Heart right ventricle (tissue), 16 donors: ENCODE measurements at regions not wholly inside any gene's neighbourhood (a gene's known extent, or its start where the extent isn't known, plus 50 kb on each side); places are given as distances from the start of the nearest gene placed in this dataset.

Source experiments
- ATAC-seq, 8 donors: fragments of 200-7000 bp; cut with Tn5 transposase; one replicate each; pipeline ENCODE4 v1.9.1; 2020; ENCODE audit warnings: mild to moderate bottlenecking in 8 of 8, moderate library complexity in 8 of 8, moderate number of reproducible peaks in 1 of 8
- DNase-seq, 2 donors: peaks; one replicate each; pipeline ENCODE4 v3.0.0-alpha.2; 2020
- H3K27ac ChIP-seq, 10 donors: fragments of 200-600 bp; sonication (generic) in 2 of 10; one replicate each; pipeline versions ENCODE4 v1.5.0 to v1.8.0; 2020 to 2022; ENCODE audit warnings: mild to moderate bottlenecking in 3 of 10
- H3K27me3 ChIP-seq, 7 donors: fragments of 200-600 bp; one replicate each; pipeline ENCODE4 v1.8.0; 2021 to 2022; ENCODE audit warnings: mild to moderate bottlenecking in 2 of 7
- H3K36me3 ChIP-seq, 9 donors: fragments of 200-600 bp; sonication (generic) in 1 of 9; one replicate each; pipeline versions ENCODE4 v1.5.0 to v1.8.0; 2020 to 2022; ENCODE audit warnings: mild to moderate bottlenecking in 2 of 9
- H3K4me1 ChIP-seq, 9 donors: fragments of 200-600 bp; sonication (generic) in 1 of 9; one replicate each; pipeline versions ENCODE4 v1.5.0 to v1.8.0; 2020 to 2022; ENCODE audit warnings: mild to moderate bottlenecking in 4 of 9
- H3K4me3 ChIP-seq, 10 donors: fragments of 200-600 bp; sonication (generic) in 2 of 10; one replicate each; pipeline versions ENCODE4 v1.5.0 to v1.8.0; 2020 to 2022; ENCODE audit warnings: mild to moderate bottlenecking in 7 of 10, moderate library complexity in 2 of 10
- H3K9me3 ChIP-seq, 11 donors: fragments of 200-600 bp in 10 of 11; sonication (generic) in 2 of 11; one replicate each; pipeline versions ENCODE4 v1.5.0 to v1.8.0; 2013 to 2022; ENCODE audit warnings: mild to moderate bottlenecking in 2 of 11, control low read depth in 1 of 11, moderate library complexity in 1 of 11
- WGBS, 2 donors: extraction: QIAGEN DNeasy Blood & Tissue Kit; methylation state at CpG; one replicate each; pipeline ENCODE4 v1.1.7; 2013; ENCODE audit warnings: inconsistent platforms in 1 of 2; 5-methylcytosine and 5-hydroxymethylcytosine counted together
- intact Hi-C, 10 donors: fragments of 100-400 bp; cut with DNase I; formaldehyde crosslinking; loops; one replicate each; pipeline versions ENCODE4 v1.11.1 to v1.14.2; 2022
- TF ChIP-seq, protein P1 (sequence below), 9 donors: fragments of 200-600 bp; sonication (generic) in 2 of 9; IDR thresholded peaks; one replicate each; pipeline versions ENCODE4 v1.5.0 to v1.8.0; 2021 to 2022; ENCODE audit warnings: antibody characterized with exemption in 9 of 9, mild to moderate bottlenecking in 5 of 9, moderate library complexity in 1 of 9
- donor health status: Arrhythmogenic right ventricular cardiomyopathy.
- donor health status: ischemic (EF 13 %, LVEDD 7.1; RV severe dilation, severe dysfunction).
- donor health status: healthy with polysubstance abuse.
- donor health status: DM: no; HTN: yes; CAD: no.
- donor health status: DM: no; HTN: no; CAD: no.
- donor health status: ischemic (EF 25% LVEDD 6.9; RV normal size, moderate dysfunction).
- donor health status: ischemic (EF 25% LVEDD 5.7; RV mildly dilated, moderate dysfunction).
- donor health status: healthy.
- donor health status: DM: yes; HTN: yes; CAD: no.
- donor health status: Ischemic cardiomyopathy.
- donor health status: ischemic (EF 35%, LVEDD 5.7; RV mildly dilated, moderate dysfunction).
- donor health status: nonischemic (EF 11% LVEDD 7.7; RV severe dilation, severe dysfunction).
- donor health status: DM: yes; HTN: yes; CAD: no.
- donor health status: PGD.
- donor health status: ischemic (EF 29% LVEDD 5.4; RV normal size, mild dysfunction).
- donor health status: nonischemic (EF 23%, LVEDD 6.1; RV moderate dilation, normal function).

DNA sequence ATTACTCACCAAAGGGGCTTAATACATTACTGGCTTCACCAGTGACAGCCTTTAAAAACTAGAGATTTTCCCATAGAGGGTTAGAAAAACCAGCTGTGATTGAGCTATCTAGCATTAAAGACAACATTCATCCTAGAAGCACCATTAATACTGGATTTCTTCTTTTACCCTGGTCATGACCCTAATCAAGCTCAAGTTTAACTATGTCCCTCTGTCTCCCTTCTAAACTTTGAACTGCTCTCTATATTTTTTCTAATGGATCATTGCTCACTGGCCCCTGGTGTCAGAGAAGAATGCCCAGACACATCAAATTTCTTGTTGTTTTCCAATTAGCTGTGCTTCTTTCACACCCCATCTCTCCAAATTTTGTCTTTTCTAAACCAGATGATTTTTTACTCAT lies 1101.3 kb downstream of the XPNPEP1 start:
- Histone ChIP-seq H3K27ac (no peak overlapping the region), H3K27me3 (no peaks in the 10 kb centered on the region), H3K4me1 (no peaks in the 10 kb centered on the region), H3K4me3 (no peak overlapping the region), H3K9me3 (no peaks in the 10 kb centered on the region), H3K36me3 (no peaks in the 10 kb centered on the region)
- ATAC-seq (no peak), DNase-seq (no peak)
- TF ChIP-seq, protein P1, sequence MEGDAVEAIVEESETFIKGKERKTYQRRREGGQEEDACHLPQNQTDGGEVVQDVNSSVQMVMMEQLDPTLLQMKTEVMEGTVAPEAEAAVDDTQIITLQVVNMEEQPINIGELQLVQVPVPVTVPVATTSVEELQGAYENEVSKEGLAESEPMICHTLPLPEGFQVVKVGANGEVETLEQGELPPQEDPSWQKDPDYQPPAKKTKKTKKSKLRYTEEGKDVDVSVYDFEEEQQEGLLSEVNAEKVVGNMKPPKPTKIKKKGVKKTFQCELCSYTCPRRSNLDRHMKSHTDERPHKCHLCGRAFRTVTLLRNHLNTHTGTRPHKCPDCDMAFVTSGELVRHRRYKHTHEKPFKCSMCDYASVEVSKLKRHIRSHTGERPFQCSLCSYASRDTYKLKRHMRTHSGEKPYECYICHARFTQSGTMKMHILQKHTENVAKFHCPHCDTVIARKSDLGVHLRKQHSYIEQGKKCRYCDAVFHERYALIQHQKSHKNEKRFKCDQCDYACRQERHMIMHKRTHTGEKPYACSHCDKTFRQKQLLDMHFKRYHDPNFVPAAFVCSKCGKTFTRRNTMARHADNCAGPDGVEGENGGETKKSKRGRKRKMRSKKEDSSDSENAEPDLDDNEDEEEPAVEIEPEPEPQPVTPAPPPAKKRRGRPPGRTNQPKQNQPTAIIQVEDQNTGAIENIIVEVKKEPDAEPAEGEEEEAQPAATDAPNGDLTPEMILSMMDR (IDR thresholded peaks at IDR 0.05), result no peak
- intact Hi-C loops, result no loop called here

DNA sequence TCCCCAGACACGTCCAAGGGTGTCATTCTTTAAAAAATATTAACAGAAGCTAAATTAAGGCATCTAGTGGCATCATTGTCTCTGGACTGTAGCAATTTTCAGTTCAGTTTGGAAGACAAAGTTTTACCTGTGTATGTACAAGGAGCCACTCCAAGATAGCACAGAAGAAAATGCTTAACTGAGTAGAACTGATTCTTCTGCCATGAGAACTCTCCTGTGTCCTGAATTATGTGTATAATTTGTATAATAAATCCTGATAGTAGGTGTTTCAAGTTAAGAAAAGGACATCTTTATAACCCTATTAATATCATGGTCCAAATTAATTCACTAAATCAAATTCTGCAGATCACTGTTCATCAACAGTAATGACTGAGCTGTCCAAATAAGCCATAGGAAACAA lies 1104.0 kb downstream of the XPNPEP1 start:
- WGBS, 2 donors, result 58 to 74% methylated on average over 1 of the region's 1 CpG
- no peak for DNase-seq
- no peak overlapping the region for H3K4me3 ChIP-seq
- intact Hi-C loops, result no loop called here
- H3K9me3 ChIP-seq, result no peaks in the 10 kb centered on the region
- no peak overlapping the region for H3K27ac ChIP-seq
- no peaks in the 10 kb centered on the region for H3K27me3 ChIP-seq
- no peak for ATAC-seq
- no peaks in the 10 kb centered on the region for H3K36me3 ChIP-seq
- TF ChIP-seq, protein P1 (IDR thresholded peaks at IDR 0.05), result no peak
- H3K4me1 ChIP-seq, result no peaks in the 10 kb centered on the region

DNA sequence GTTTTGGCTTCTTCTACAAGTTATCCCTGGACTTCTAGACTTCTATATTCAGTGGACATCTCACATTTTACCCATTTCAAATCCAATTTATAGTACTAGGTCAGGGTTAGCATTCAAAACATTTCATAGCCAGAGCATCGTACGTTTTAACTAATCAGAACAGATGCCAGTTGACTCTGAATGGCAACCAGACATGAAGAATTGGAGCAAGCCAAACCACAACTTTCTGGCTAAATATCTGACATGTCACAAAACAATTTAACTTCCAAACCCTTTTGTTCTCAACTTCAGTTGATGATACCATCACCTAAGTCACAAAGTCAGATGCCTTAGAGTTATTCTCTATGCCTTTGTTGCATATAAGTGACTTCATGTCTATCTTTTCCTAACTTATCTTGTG lies 1105.7 kb downstream of the XPNPEP1 start:
- Histone ChIP-seq H3K27ac (no peak overlapping the region), H3K27me3 (no peaks in the 10 kb centered on the region), H3K4me1 (no peaks in the 10 kb centered on the region), H3K4me3 (no peak overlapping the region), H3K36me3 (no peaks in the 10 kb centered on the region), H3K9me3 (no peaks in the 10 kb centered on the region)
- no peak for ATAC-seq
- TF ChIP-seq, protein P1 (IDR thresholded peaks at IDR 0.05), result no peak
- 76 to 80% methylated on average over 2 of the region's 2 CpGs for WGBS, 2 donors
- intact Hi-C loops, result no loop called here
- DNase-seq, result no peak

DNA sequence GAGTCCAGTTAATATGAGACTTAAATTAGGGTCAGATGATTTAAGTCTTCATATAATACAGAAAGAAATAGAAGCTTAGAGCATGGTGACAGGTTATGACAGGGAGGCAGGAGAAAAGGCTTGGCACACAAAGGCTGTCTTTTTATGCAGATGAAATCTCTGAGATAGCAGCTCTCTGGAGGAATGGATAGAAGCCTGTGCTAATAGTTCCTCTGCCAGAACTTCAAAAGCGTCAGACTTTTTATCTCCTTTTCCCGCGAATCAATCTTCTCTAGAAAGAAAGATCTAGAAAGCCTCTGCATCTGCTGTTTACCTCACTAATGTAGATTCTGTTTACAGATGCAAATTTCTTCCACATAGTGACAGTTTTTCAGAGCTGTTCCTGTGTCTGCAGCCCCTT lies 1106.2 kb downstream of the XPNPEP1 start:
- intact Hi-C loops, result no loop called here
- H3K27me3 ChIP-seq, result no peaks in the 10 kb centered on the region
- H3K36me3 ChIP-seq, result no peaks in the 10 kb centered on the region
- H3K4me3 ChIP-seq, result no peak overlapping the region
- no peaks in the 10 kb centered on the region for H3K9me3 ChIP-seq
- ATAC-seq (no peak), DNase-seq (no peak)
- WGBS, 2 donors, result 21 to 30% methylated on average over 3 of the region's 3 CpGs
- TF ChIP-seq, protein P1 (IDR thresholded peaks at IDR 0.05), result no peak
- no peaks in the 10 kb centered on the region for H3K4me1 ChIP-seq
- H3K27ac ChIP-seq, result no peak overlapping the region

DNA sequence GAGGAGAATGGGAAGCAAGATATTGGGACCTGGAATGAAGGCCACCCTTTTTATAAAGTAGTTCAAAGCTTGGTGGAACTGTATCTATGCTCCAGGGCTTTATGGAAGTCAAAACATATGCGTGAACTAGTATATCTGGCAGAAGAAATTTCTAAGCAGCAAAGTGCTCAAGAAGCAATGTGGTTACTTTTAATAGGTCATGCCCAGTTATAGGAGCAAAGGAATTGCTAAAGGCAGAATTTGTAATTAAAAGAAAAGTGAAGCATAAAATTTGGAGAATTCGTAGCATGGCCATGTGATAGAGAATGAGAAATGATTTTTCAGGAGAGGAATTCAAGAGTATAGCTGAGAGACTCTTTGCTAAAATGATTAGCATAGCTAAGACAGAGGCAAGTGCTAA lies 1110.4 kb downstream of the XPNPEP1 start:
- no peak for DNase-seq
- H3K4me3 ChIP-seq, result no peak overlapping the region
- H3K27ac ChIP-seq, result no peak overlapping the region
- H3K36me3 ChIP-seq, result no peaks in the 10 kb centered on the region
- H3K9me3 ChIP-seq, result no peaks in the 10 kb centered on the region
- WGBS, 2 donors, result 69 to 85% methylated on average over 2 of the region's 2 CpGs
- no peaks in the 10 kb centered on the region for H3K4me1 ChIP-seq
- no peak for ATAC-seq
- no peaks in the 10 kb centered on the region for H3K27me3 ChIP-seq
- TF ChIP-seq, protein P1 (IDR thresholded peaks at IDR 0.05), result no peak
- intact Hi-C loops, result no loop called here
